GM12878 (cell line): ENCODE measurements at regions not wholly inside any gene's neighbourhood (a gene's known extent, or its start where the extent isn't known, plus 50 kb on each side); places are given as distances from the start of the nearest gene placed in this dataset.

Experiments
- ATAC-seq: fragments of 200-7000 bp; cut with Tn5 transposase; 3 replicates; pipeline ENCODE4 v1.9.1; 2020; ENCODE audit warnings: mild to moderate bottlenecking, moderate library complexity
- BruUV-seq: library from RNA; stranded (reverse); fragments of 400-500 nt; replicated peaks from 2 replicates; lab custom pipeline; 2021; lab: Mats Ljungman, UMichigan
- CTCF ChIA-PET: fragments of 300-600 bp; sonication (Branson Sonifier 250); formaldehyde crosslinking; extraction: SDS; loops from one replicate; lab custom pipeline; 2021; ENCODE audit warnings: inconsistent platforms; lab: Yijun Ruan, JAX
- POLR2A ChIA-PET: fragments of 350-600 bp; formaldehyde crosslinking; extraction: SDS; loops from one replicate; lab custom pipeline; 2021; ENCODE audit warnings: inconsistent platforms; lab: Charles Lee
- RAD21 ChIA-PET: fragments of 300-600 bp; sonication (Branson Sonifier 250); formaldehyde crosslinking; loops from one replicate; lab custom pipeline; 2023; ENCODE audit warnings: antibody characterized with exemption; ENCODE audit not compliant: unreplicated experiment; lab: Charles Lee
- SMC1A ChIA-PET: fragments of 300-600 bp; sonication (Branson Sonifier 250); formaldehyde crosslinking; loops from one replicate; lab custom pipeline; 2023; ENCODE audit not compliant: unreplicated experiment, uncharacterized antibody; lab: Charles Lee
- DNase-seq: peaks from one replicate; pipeline ENCODE4 v3.0.0-alpha.2; 2011; ENCODE audit warnings: low read depth, low spot score
- FAIRE-seq: peaks from 3 replicates; lab custom pipeline; 2011; peaks lifted over from hg19 to GRCh38; lab: Jason Lieb, UNC
- H2AFZ ChIP-seq: 2 replicates; pipeline ENCODE4 v1.6.0; 2011; ENCODE audit warnings: low read depth, low read length, control low read depth; ENCODE audit not compliant: control insufficient read depth
- H3K27ac ChIP-seq: 2 replicates; pipeline ENCODE4 v1.5.1; 2011; ENCODE audit warnings: control low read depth; ENCODE audit not compliant: control insufficient read depth, insufficient read depth
- H3K27me3 ChIP-seq, 2 experiments: replicated peaks in 1 of 2; 2 replicates each; pipeline versions ENCODE4 v1.6.0 to v1.6.1; 2011; ENCODE audit warnings: low read length in 1 of 2; ENCODE audit not compliant: control insufficient read depth in 2 of 2, insufficient read depth in 2 of 2
- H3K36me3 ChIP-seq, 2 experiments: 2 replicates each; pipeline ENCODE4 v1.5.1; 2011; ENCODE audit warnings: low read length in 1 of 2; ENCODE audit not compliant: control insufficient read depth in 2 of 2, insufficient read depth in 2 of 2
- H3K4me1 ChIP-seq: 2 replicates; pipeline ENCODE4 v1.6.1; 2011; ENCODE audit warnings: mild to moderate bottlenecking, low read length, moderate library complexity, mixed read lengths; ENCODE audit not compliant: control insufficient read depth, insufficient read depth
- H3K4me2 ChIP-seq: 2 replicates; pipeline ENCODE4 v1.6.0; 2011; ENCODE audit warnings: control low read depth; ENCODE audit not compliant: control insufficient read depth, insufficient read depth
- H3K4me3 ChIP-seq: fragments of 200-600 bp; sonication (generic); 2 replicates; pipeline ENCODE4 v1.5.1; 2016
- H3K79me2 ChIP-seq: 2 replicates; pipeline ENCODE4 v1.6.0; 2011; ENCODE audit warnings: low read length; ENCODE audit not compliant: control insufficient read depth, insufficient read depth
- H3K9ac ChIP-seq: 2 replicates; pipeline ENCODE4 v1.8.0; 2011; ENCODE audit warnings: low read length, control low read depth, mixed read lengths; ENCODE audit not compliant: control insufficient read depth, insufficient read depth
- H3K9me3 ChIP-seq: replicated peaks from 3 replicates; pipeline ENCODE4 v1.5.1; 2011; ENCODE audit warnings: mild to moderate bottlenecking, low read length; ENCODE audit not compliant: control insufficient read depth, insufficient read depth
- H4K20me1 ChIP-seq: 2 replicates; pipeline ENCODE4 v1.6.0; 2011; ENCODE audit not compliant: control insufficient read depth, insufficient read depth
- ASH2L ChIP-seq: fragments of 300-600, 200-600 bp; sonication (generic); IDR thresholded peaks from 2 replicates; pipeline ENCODE4 v1.6.1; 2017; ENCODE audit warnings: low read depth, mild to moderate bottlenecking, borderline replicate concordance
- BHLHE40 ChIP-seq, 2 experiments: fragments of 450-650 bp in 1 of 2; IDR thresholded peaks; 2 replicates each; pipeline ENCODE4 v1.6.1; 2011 to 2017; ENCODE audit warnings: low read depth in 2 of 2, borderline replicate concordance in 1 of 2, improper control_type of control experiment in 1 of 2, low read length in 1 of 2, mild to moderate bottlenecking in 1 of 2
- ETV6 ChIP-seq, 2 experiments: fragments of 450-650 bp in 1 of 2; IDR thresholded peaks in 1 of 2; conservative IDR thresholded peaks in 1 of 2; 2 replicates each; pipeline ENCODE4 v1.6.1; 2014; ENCODE audit warnings: antibody characterized with exemption in 1 of 2, borderline replicate concordance in 1 of 2, low read depth in 1 of 2, mild to moderate bottlenecking in 1 of 2, moderate library complexity in 1 of 2
- FOXK2 ChIP-seq: fragments of 450-650 bp; IDR thresholded peaks from 2 replicates; pipeline ENCODE4 v1.6.1; 2017; ENCODE audit warnings: mild to moderate bottlenecking, moderate library complexity
- IRF4 ChIP-seq: IDR thresholded peaks from 2 replicates; pipeline ENCODE4 v1.6.1; 2011; ENCODE audit warnings: low read depth, low read length
- KLF5 ChIP-seq: fragments of 450-650 bp; IDR thresholded peaks from 2 replicates; pipeline ENCODE4 v1.6.1; 2014; ENCODE audit warnings: mild to moderate bottlenecking; ENCODE audit not compliant: partially characterized antibody
- MEF2B ChIP-seq: fragments of 450-650 bp; IDR thresholded peaks from 2 replicates; pipeline ENCODE4 v1.6.1; 2018; ENCODE audit warnings: mild to moderate bottlenecking, moderate library complexity; ENCODE audit not compliant: partially characterized antibody, poor library complexity, severe bottlenecking
- MXI1 ChIP-seq: fragments of 150-350 bp; IDR thresholded peaks from 2 replicates; pipeline ENCODE4 v1.6.1; 2011; ENCODE audit warnings: low read depth, mild to moderate bottlenecking, inconsistent platforms, low read length, improper control_type of control experiment
- NFXL1 ChIP-seq: fragments of 450-650 bp; IDR thresholded peaks from 2 replicates; pipeline ENCODE4 v1.6.1; 2017; ENCODE audit warnings: antibody characterized with exemption, mild to moderate bottlenecking, borderline replicate concordance
- NFYB ChIP-seq: IDR thresholded peaks from 2 replicates; pipeline ENCODE4 v1.6.1; 2011; ENCODE audit warnings: low read depth, mild to moderate bottlenecking, low read length, improper control_type of control experiment, moderate library complexity; ENCODE audit not compliant: insufficient read depth
- POU2F2 ChIP-seq: IDR thresholded peaks from 3 replicates; pipeline ENCODE4 v1.6.1; 2011; ENCODE audit warnings: low read depth, mild to moderate bottlenecking, low read length, borderline replicate concordance
- RAD51 ChIP-seq: fragments of 450-650 bp; IDR thresholded peaks from 2 replicates; pipeline ENCODE4 v1.6.1; 2016; ENCODE audit warnings: moderate library complexity, mild to moderate bottlenecking, inconsistent platforms
- RBBP5 ChIP-seq: fragments of 200-600 bp; sonication (generic); conservative IDR thresholded peaks from 2 replicates; pipeline ENCODE4 v1.6.1; 2016
- RELA ChIP-seq: fragments of 450-650 bp; IDR thresholded peaks from 2 replicates; pipeline ENCODE4 v1.8.0; 2014; ENCODE audit warnings: borderline replicate concordance; ENCODE audit not compliant: partially characterized antibody
- SUPT20H ChIP-seq: IDR thresholded peaks from 2 replicates; pipeline ENCODE4 v1.6.1; 2011; ENCODE audit warnings: low read depth, mild to moderate bottlenecking, low read length, moderate library complexity, borderline replicate concordance; ENCODE audit not compliant: control insufficient read depth
- TCF3 ChIP-seq: IDR thresholded peaks from 2 replicates; pipeline ENCODE4 v1.6.1; 2012; ENCODE audit warnings: low read depth, mild to moderate bottlenecking, low read length, borderline replicate concordance; ENCODE audit not compliant: insufficient read depth
- WRNIP1 ChIP-seq: IDR thresholded peaks from 2 replicates; pipeline ENCODE4 v1.6.1; 2011; ENCODE audit warnings: low read depth, low read length, improper control_type of control experiment, borderline replicate concordance
- ZNF24 ChIP-seq: fragments of 450-650 bp; IDR thresholded peaks from 2 replicates; pipeline ENCODE4 v1.6.1; 2017; ENCODE audit warnings: antibody characterized with exemption, mild to moderate bottlenecking
- ZSCAN29 ChIP-seq: fragments of 450-650 bp; IDR thresholded peaks from 2 replicates; pipeline ENCODE4 v1.6.1; 2017; ENCODE audit warnings: mild to moderate bottlenecking, moderate library complexity
- WGBS: methylation state at CpG from one replicate; pipeline ENCODE4 v1.1.6; 2016; ENCODE audit warnings: low lambda C conversion rate; ENCODE audit not compliant: insufficient replicate concordance, insufficient coverage; ENCODE audit errors: missing lambda C conversion rate; 5-methylcytosine and 5-hydroxymethylcytosine counted together
- in situ Hi-C: fragments of 300-500 bp; cut with MboI; formaldehyde crosslinking; loops from 9 replicates; pipeline ENCODE4 v1.14.3; 2018; ENCODE audit warnings: mixed read lengths
- intact Hi-C: fragments of 100-400 bp; cut with micrococcal nuclease; formaldehyde crosslinking; loops from one replicate; pipeline ENCODE4 v1.14.2; 2022; ENCODE audit not compliant: unreplicated experiment
- TF ChIP-seq, protein P1 (sequence below): fragments of 450-650 bp; IDR thresholded peaks from 2 replicates; pipeline ENCODE4 v1.6.1; 2017; ENCODE audit warnings: mild to moderate bottlenecking, moderate library complexity

DNA sequence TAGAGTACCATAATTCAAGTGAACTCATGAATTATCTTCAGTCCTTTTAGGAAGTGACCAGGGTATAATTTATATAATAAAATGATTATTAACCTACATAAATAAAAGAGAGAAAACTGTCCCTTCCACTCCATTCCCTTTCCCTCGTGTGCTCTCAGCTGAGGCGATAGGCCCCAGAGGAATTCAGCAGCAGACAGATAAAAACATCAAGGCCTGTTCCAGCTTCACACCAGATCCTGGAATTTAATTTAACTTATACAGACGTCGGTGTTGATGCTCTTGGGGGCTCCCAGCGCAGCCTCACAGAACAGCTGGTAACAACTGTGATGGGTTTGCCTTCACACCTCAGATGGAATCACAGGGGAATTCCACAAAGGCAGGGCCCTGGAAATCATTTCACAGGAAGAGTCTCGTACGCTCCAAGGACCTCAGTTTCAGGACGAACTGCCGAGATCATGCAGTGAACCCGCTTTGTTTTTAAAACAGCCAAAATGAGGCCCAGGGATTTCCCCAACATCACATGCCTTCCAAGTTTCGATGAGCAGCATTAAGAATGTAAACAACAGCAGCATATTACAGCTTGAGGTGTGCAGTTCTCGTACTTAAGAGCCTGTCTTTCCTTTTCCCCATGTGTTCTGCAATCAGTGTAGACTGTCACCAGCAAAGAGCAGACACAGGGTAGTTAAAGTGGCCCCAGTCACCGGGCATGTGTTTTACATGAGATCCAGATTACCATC lies 73.6 kb upstream of the ALDH1B1 start:
- H3K4me3 ChIP-seq = no peak overlapping the region
- H3K27me3 ChIP-seq = no peaks in the 10 kb centered on the region; a peak in 1 of 4 replicates
- H3K4me1 ChIP-seq = peaks cover 11% of the 10 kb centered on the region
- H3K9ac ChIP-seq = no peak overlapping the region; the same call in 1 of the 2 replicates
- H4K20me1 ChIP-seq = no peaks in the 10 kb centered on the region
- BruUV-seq = no TSS peak
- H3K27ac ChIP-seq = peak overlapping the region; percentile 37
- ChIA-PET SMC1A (interaction anchor here (0.6 to 3.9 kb wide), 11 partner anchors 11 to 402 kb away, joined by 3 to 30 read pairs (median 3); no protein-coding TSS in a partner anchor), CTCF (interaction anchor here (1.3 to 3.3 kb wide), 4 partner anchors 10 to 231 kb away, joined by 4 to 13 read pairs (median 7); no protein-coding TSS in a partner anchor), RAD21 (interaction anchor here (0.8 to 2.5 kb wide), 14 partner anchors 9 to 408 kb away, joined by 3 to 9 read pairs (median 4); no protein-coding TSS in a partner anchor), POLR2A (interaction anchor here (1.4 kb wide), 1 partner anchor 92 kb away, joined by 3 read pairs; no protein-coding TSS in a partner anchor)
- peak; percentile 90 for DNase-seq
- 22% methylated on average over 13 of the region's 13 CpGs for WGBS
- no peaks in the 10 kb centered on the region for H3K9me3 ChIP-seq
- in situ Hi-C loops (no loop called here), intact Hi-C loops (loop anchor here (5.0 kb wide), 1 partner anchor 232 kb away; no protein-coding TSS in a partner anchor)
- H3K4me2 ChIP-seq = peak overlapping the region; percentile 85
- no peaks in the 10 kb centered on the region for H3K79me2 ChIP-seq
- no peaks in the 10 kb centered on the region for H3K36me3 ChIP-seq
- H2AFZ ChIP-seq = peak overlapping the region; percentile 72
- peak; percentile 97 for FAIRE-seq
- peak; percentile 95 for ATAC-seq
- TF ChIP-seq SUPT20H (no peak), RBBP5 (0 out of 2 replicates have a peak, but pooled peaks have one; percentile 52), WRNIP1 (no peak), MXI1 (peak; percentile 56), ASH2L (peak; percentile 66; the same call in 1 of the 2 replicates), NFXL1 (no peak), RAD51 (peak; percentile 90), BHLHE40 (IDR thresholded peaks at IDR 0.05; ENCODE audit: borderline replicate concordance in 1 of 2, low read depth in 2 of 2, low read length in 1 of 2) (peak; percentile 87 to 89), KLF5 (peak; percentile 84), ZSCAN29 (peak; percentile 84), IRF4 (peak; percentile 60; the same call in 1 of the 2 replicates), POU2F2 (peak; percentile 70; the same call in 1 of the 3 replicates), ETV6 (conservative IDR thresholded peaks at IDR 0.05 in 1 of 2, IDR thresholded peaks at IDR 0.05 in 1 of 2; ENCODE audit: borderline replicate concordance in 1 of 2, low read depth in 1 of 2) (no peak), NFYB (no peak), FOXK2 (peak; percentile 93), RELA (peak; percentile 100), MEF2B (peak; percentile 73), TCF3 (peak; percentile 75; the same call in 1 of the 2 replicates), ZNF24 (0 out of 2 replicates have a peak, but pooled peaks have one; percentile 52)
- TF ChIP-seq, protein P1, sequence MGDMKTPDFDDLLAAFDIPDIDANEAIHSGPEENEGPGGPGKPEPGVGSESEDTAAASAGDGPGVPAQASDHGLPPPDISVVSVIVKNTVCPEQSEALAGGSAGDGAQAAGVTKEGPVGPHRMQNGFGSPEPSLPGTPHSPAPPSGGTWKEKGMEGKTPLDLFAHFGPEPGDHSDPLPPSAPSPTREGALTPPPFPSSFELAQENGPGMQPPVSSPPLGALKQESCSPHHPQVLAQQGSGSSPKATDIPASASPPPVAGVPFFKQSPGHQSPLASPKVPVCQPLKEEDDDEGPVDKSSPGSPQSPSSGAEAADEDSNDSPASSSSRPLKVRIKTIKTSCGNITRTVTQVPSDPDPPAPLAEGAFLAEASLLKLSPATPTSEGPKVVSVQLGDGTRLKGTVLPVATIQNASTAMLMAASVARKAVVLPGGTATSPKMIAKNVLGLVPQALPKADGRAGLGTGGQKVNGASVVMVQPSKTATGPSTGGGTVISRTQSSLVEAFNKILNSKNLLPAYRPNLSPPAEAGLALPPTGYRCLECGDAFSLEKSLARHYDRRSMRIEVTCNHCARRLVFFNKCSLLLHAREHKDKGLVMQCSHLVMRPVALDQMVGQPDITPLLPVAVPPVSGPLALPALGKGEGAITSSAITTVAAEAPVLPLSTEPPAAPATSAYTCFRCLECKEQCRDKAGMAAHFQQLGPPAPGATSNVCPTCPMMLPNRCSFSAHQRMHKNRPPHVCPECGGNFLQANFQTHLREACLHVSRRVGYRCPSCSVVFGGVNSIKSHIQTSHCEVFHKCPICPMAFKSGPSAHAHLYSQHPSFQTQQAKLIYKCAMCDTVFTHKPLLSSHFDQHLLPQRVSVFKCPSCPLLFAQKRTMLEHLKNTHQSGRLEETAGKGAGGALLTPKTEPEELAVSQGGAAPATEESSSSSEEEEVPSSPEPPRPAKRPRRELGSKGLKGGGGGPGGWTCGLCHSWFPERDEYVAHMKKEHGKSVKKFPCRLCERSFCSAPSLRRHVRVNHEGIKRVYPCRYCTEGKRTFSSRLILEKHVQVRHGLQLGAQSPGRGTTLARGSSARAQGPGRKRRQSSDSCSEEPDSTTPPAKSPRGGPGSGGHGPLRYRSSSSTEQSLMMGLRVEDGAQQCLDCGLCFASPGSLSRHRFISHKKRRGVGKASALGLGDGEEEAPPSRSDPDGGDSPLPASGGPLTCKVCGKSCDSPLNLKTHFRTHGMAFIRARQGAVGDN = peak; percentile 94
